ENCODE measurements at regions not wholly inside any gene's neighbourhood (a gene's known extent, or its start where the extent isn't known, plus 50 kb on each side); places are given as distances from the start of the nearest gene placed in this dataset.

- in situ Hi-C loops (cut with MboI; ENCODE audit: low sequenced_read_pairs) = loop anchor here (5.0 to 10.0 kb wide), 2 partner anchors 691 to 823 kb away; no protein-coding TSS in a partner anchor
- Histone ChIP-seq H3K4me1 (peaks cover 6% of the 10 kb centered on the region), H3K36me3 (replicated peaks) (no peaks in the 10 kb centered on the region), H3K9me3 (no peaks in the 10 kb centered on the region), H3K4me3 (no peak overlapping the region), H3K27me3 (ENCODE audit: low read depth) (peaks cover 5% of the 10 kb centered on the region; the same call in 1 of the 2 replicates)
- DNase-seq (ENCODE audit: low spot score in 2 of 2) = peak; percentile 85 to 87
Observed at GRCh38 chr14:56491299-56492285, 88.0 kb upstream of the TMEM260 start.

- no peaks in the 10 kb centered on the region for H3K9me3 ChIP-seq
- peaks cover 5% of the 10 kb centered on the region; the same call in 1 of the 2 replicates for H3K27me3 ChIP-seq (ENCODE audit: low read depth)
- in situ Hi-C loops (cut with MboI; ENCODE audit: low sequenced_read_pairs) = loop anchor here (5.0 to 10.0 kb wide), 2 partner anchors 688 to 821 kb away; no protein-coding TSS in a partner anchor
- H3K4me3 ChIP-seq = no peak overlapping the region
- no peaks in the 10 kb centered on the region for H3K36me3 ChIP-seq (replicated peaks)
- peaks cover 8% of the 10 kb centered on the region for H3K4me1 ChIP-seq
- DNase-seq (ENCODE audit: low spot score in 2 of 2) = no peak
Observed at GRCh38 chr14:56494167-56494566, 85.4 kb upstream of the TMEM260 start.

- H3K9me3 ChIP-seq = no peaks in the 10 kb centered on the region
- in situ Hi-C loops (cut with MboI; ENCODE audit: low sequenced_read_pairs) = loop anchor here (10.0 kb wide), 1 partner anchor 817 kb away; no protein-coding TSS in a partner anchor
Observed at GRCh38 chr14:56498112-56498511, 81.5 kb upstream of the TMEM260 start.

GRCh38 chr14:56501909-56502530, 77.6 kb upstream of the TMEM260 start:
- H3K4me1 ChIP-seq = peaks cover 17% of the 10 kb centered on the region
- no peak overlapping the region for H3K4me3 ChIP-seq
- in situ Hi-C loops (cut with MboI; ENCODE audit: low sequenced_read_pairs) = no loop called here
- H3K27me3 ChIP-seq (ENCODE audit: low read depth) = no peaks in the 10 kb centered on the region
- no peaks in the 10 kb centered on the region for H3K36me3 ChIP-seq (replicated peaks)
- DNase-seq (ENCODE audit: low spot score in 2 of 2) = peak; percentile 75 to 82
- no peaks in the 10 kb centered on the region for H3K9me3 ChIP-seq

More at GRCh38 chr14:56498112-56498511, 81.5 kb upstream of the TMEM260 start:
- Histone ChIP-seq H3K27me3 (ENCODE audit: low read depth) (peaks cover 5% of the 10 kb centered on the region; the same call in 1 of the 2 replicates), H3K36me3 (replicated peaks) (no peaks in the 10 kb centered on the region), H3K4me3 (no peak overlapping the region), H3K4me1 (peaks cover 17% of the 10 kb centered on the region)
- DNase-seq (ENCODE audit: low spot score in 2 of 2) = no peak

- DNase-seq (ENCODE audit: low spot score in 2 of 2) = no peak
- H3K4me1 ChIP-seq = peaks cover 12% of the 10 kb centered on the region
- H3K36me3 ChIP-seq (replicated peaks) = no peaks in the 10 kb centered on the region
- H3K9me3 ChIP-seq = no peaks in the 10 kb centered on the region
- in situ Hi-C loops (cut with MboI; ENCODE audit: low sequenced_read_pairs) = no loop called here
- no peak overlapping the region for H3K4me3 ChIP-seq
- H3K27me3 ChIP-seq (ENCODE audit: low read depth) = no peaks in the 10 kb centered on the region
Observed at GRCh38 chr14:56505361-56505760, 74.2 kb upstream of the TMEM260 start.

GRCh38 chr14:56512521-56512920, 67.1 kb upstream of the TMEM260 start:
- Histone ChIP-seq H3K4me1 (no peaks in the 10 kb centered on the region), H3K9me3 (no peaks in the 10 kb centered on the region), H3K4me3 (no peak overlapping the region), H3K36me3 (replicated peaks) (no peaks in the 10 kb centered on the region), H3K27me3 (ENCODE audit: low read depth) (peaks cover 8% of the 10 kb centered on the region)
- DNase-seq (ENCODE audit: low spot score in 2 of 2) = no peak
- in situ Hi-C loops (cut with MboI; ENCODE audit: low sequenced_read_pairs) = no loop called here

- Histone ChIP-seq H3K4me1 (no peaks in the 10 kb centered on the region), H3K27me3 (ENCODE audit: low read depth) (peaks cover 28% of the 10 kb centered on the region), H3K36me3 (replicated peaks) (no peaks in the 10 kb centered on the region), H3K4me3 (no peak overlapping the region), H3K9me3 (no peaks in the 10 kb centered on the region)
- in situ Hi-C loops (cut with MboI; ENCODE audit: low sequenced_read_pairs) = no loop called here
- DNase-seq (ENCODE audit: low spot score in 2 of 2) = no peak
Observed at GRCh38 chr14:56514663-56515371, 64.8 kb upstream of the TMEM260 start.

- no peak for DNase-seq (ENCODE audit: low spot score in 2 of 2)
- peaks cover 28% of the 10 kb centered on the region for H3K27me3 ChIP-seq (ENCODE audit: low read depth)
- no peaks in the 10 kb centered on the region for H3K36me3 ChIP-seq (replicated peaks)
- no peaks in the 10 kb centered on the region for H3K9me3 ChIP-seq
- in situ Hi-C loops (cut with MboI; ENCODE audit: low sequenced_read_pairs) = no loop called here
- no peaks in the 10 kb centered on the region for H3K4me1 ChIP-seq
- no peak overlapping the region for H3K4me3 ChIP-seq
Observed at GRCh38 chr14:56515739-56516138, 63.9 kb upstream of the TMEM260 start.

GRCh38 chr14:56522403-56522802, 57.2 kb upstream of the TMEM260 start:
- Histone ChIP-seq H3K4me3 (no peak overlapping the region), H3K4me1 (peaks cover 10% of the 10 kb centered on the region), H3K36me3 (replicated peaks) (no peaks in the 10 kb centered on the region), H3K27me3 (ENCODE audit: low read depth) (peaks cover 33% of the 10 kb centered on the region), H3K9me3 (no peaks in the 10 kb centered on the region)
- in situ Hi-C loops (cut with MboI; ENCODE audit: low sequenced_read_pairs) = no loop called here
- DNase-seq (ENCODE audit: low spot score in 2 of 2) = no peak

- in situ Hi-C loops (cut with MboI; ENCODE audit: low sequenced_read_pairs) = no loop called here
- no peaks in the 10 kb centered on the region for H3K9me3 ChIP-seq
- peak; percentile 50 to 73 for DNase-seq (ENCODE audit: low spot score in 2 of 2)
Observed at GRCh38 chr14:56524971-56525677, 54.5 kb upstream of the TMEM260 start.

GRCh38 chr14:56528927-56529326, 50.7 kb upstream of the TMEM260 start:
- H3K27me3 ChIP-seq (ENCODE audit: low read depth) = 0 out of 2 replicates have a peak, but pooled peaks cover 3% of the 10 kb centered on the region
- no peak overlapping the region for H3K4me3 ChIP-seq
- in situ Hi-C loops (cut with MboI; ENCODE audit: low sequenced_read_pairs) = no loop called here
- DNase-seq (ENCODE audit: low spot score in 2 of 2) = no peak
- H3K36me3 ChIP-seq (replicated peaks) = no peaks in the 10 kb centered on the region
- no peaks in the 10 kb centered on the region for H3K9me3 ChIP-seq
- peaks cover 10% of the 10 kb centered on the region for H3K4me1 ChIP-seq

More at GRCh38 chr14:56524971-56525677, 54.5 kb upstream of the TMEM260 start:
- Histone ChIP-seq H3K36me3 (replicated peaks) (no peaks in the 10 kb centered on the region), H3K4me3 (no peak overlapping the region), H3K27me3 (ENCODE audit: low read depth) (peaks cover 12% of the 10 kb centered on the region), H3K4me1 (peaks cover 10% of the 10 kb centered on the region)
